K562 (cell line): ENCODE measurements at regions not wholly inside any gene's neighbourhood (a gene's known extent, or its start where the extent isn't known, plus 50 kb on each side); places are given as distances from the start of the nearest gene placed in this dataset.

Experiments used
- CBX5 ChIP-seq: IDR thresholded peaks from 2 replicates; pipeline ENCODE4 v1.6.1; 2014; ENCODE audit warnings: low read depth, borderline replicate concordance
- EHMT2 ChIP-seq: fragments of 450-650 bp; IDR thresholded peaks from 2 replicates; pipeline ENCODE4 v1.6.1; 2018; ENCODE audit warnings: antibody characterized with exemption
- FIP1L1 ChIP-seq: fragments of 200-400 bp; formaldehyde crosslinking; IDR thresholded peaks from 2 replicates; pipeline ENCODE4 v1.6.1; 2018; ENCODE audit warnings: mild to moderate bottlenecking, low read depth, low read length; ENCODE audit not compliant: poor library complexity, severe bottlenecking
- KAT2B ChIP-seq: IDR thresholded peaks from one replicate; pipeline ENCODE4 v1.6.1; 2012; ENCODE audit warnings: low read depth, mild to moderate bottlenecking, control low read depth, inconsistent platforms, low read length, moderate library complexity
- MEIS2 ChIP-seq: fragments of 450-650 bp; IDR thresholded peaks from 2 replicates; pipeline ENCODE4 v1.6.1; 2014; ENCODE audit warnings: mild to moderate bottlenecking; ENCODE audit not compliant: partially characterized antibody
- NFIC ChIP-seq: fragments of 450-650 bp; IDR thresholded peaks from 2 replicates; pipeline ENCODE4 v1.6.1; 2017; ENCODE audit warnings: mild to moderate bottlenecking, inconsistent platforms
- TF ChIP-seq, protein P1 (sequence below): fragments of 250-450 bp; sonication (Bioruptor Pico); IDR thresholded peaks from 2 replicates; pipeline ENCODE4 v1.5.0; 2020; ENCODE audit warnings: mild to moderate bottlenecking, borderline replicate concordance
- TF ChIP-seq, protein P2 (sequence below): sonication (generic); formaldehyde crosslinking; IDR thresholded peaks from 2 replicates; pipeline ENCODE4 v1.8.0; 2022; ENCODE audit warnings: missing genetic modification reagents, mild to moderate bottlenecking, borderline replicate concordance
- TF ChIP-seq, protein P3 (sequence below): IDR thresholded peaks from 3 replicates; pipeline ENCODE4 v1.6.1; 2011; ENCODE audit warnings: borderline replicate concordance, mild to moderate bottlenecking; ENCODE audit not compliant: insufficient read length, insufficient read depth
- TF ChIP-seq, protein P4 (sequence below): fragments of 250-450 bp; sonication (Bioruptor Pico); IDR thresholded peaks from 2 replicates; pipeline ENCODE4 v1.8.0; 2022; ENCODE audit warnings: inconsistent platforms, mild to moderate bottlenecking, moderate library complexity, borderline replicate concordance

DNA sequence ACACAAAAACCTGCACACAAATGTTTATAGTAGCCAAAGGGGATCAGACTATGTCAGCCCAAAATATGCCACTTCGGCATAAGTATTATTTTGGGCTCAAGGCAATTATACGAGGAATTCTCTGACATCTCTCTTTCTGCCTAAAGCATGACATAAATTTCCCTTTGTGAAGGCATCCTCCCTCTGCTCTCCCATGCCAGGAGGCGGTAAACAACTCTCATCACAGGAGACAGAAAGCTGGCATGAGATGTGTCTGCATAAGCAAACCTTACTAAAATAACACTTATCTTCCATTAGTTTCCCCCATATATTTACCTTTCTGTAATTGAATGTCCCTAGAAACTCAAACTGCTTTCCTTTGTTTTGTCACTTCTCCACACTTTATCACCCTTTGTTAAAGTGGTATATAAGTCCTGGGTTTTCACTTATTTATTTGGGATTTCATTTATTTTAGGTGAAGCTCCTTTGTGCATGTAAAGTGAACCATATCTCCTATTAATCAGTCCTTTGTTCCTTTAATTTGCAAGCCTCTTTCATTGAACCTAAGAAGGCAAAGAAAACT is 68.3 kb downstream of the LACC1 start (continued):
- TF ChIP-seq, protein P1, sequence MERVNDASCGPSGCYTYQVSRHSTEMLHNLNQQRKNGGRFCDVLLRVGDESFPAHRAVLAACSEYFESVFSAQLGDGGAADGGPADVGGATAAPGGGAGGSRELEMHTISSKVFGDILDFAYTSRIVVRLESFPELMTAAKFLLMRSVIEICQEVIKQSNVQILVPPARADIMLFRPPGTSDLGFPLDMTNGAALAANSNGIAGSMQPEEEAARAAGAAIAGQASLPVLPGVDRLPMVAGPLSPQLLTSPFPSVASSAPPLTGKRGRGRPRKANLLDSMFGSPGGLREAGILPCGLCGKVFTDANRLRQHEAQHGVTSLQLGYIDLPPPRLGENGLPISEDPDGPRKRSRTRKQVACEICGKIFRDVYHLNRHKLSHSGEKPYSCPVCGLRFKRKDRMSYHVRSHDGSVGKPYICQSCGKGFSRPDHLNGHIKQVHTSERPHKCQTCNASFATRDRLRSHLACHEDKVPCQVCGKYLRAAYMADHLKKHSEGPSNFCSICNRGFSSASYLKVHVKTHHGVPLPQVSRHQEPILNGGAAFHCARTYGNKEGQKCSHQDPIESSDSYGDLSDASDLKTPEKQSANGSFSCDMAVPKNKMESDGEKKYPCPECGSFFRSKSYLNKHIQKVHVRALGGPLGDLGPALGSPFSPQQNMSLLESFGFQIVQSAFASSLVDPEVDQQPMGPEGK (CRISPR knock-in tag) = no peak
- TF ChIP-seq EHMT2 = no peak
- TF ChIP-seq, protein P2, sequence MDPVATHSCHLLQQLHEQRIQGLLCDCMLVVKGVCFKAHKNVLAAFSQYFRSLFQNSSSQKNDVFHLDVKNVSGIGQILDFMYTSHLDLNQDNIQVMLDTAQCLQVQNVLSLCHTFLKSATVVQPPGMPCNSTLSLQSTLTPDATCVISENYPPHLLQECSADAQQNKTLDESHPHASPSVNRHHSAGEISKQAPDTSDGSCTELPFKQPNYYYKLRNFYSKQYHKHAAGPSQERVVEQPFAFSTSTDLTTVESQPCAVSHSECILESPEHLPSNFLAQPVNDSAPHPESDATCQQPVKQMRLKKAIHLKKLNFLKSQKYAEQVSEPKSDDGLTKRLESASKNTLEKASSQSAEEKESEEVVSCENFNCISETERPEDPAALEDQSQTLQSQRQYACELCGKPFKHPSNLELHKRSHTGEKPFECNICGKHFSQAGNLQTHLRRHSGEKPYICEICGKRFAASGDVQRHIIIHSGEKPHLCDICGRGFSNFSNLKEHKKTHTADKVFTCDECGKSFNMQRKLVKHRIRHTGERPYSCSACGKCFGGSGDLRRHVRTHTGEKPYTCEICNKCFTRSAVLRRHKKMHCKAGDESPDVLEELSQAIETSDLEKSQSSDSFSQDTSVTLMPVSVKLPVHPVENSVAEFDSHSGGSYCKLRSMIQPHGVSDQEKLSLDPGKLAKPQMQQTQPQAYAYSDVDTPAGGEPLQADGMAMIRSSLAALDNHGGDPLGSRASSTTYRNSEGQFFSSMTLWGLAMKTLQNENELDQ (CRISPR knock-in tag) = no peak
- TF ChIP-seq MEIS2 = no peak
- TF ChIP-seq, protein P3, sequence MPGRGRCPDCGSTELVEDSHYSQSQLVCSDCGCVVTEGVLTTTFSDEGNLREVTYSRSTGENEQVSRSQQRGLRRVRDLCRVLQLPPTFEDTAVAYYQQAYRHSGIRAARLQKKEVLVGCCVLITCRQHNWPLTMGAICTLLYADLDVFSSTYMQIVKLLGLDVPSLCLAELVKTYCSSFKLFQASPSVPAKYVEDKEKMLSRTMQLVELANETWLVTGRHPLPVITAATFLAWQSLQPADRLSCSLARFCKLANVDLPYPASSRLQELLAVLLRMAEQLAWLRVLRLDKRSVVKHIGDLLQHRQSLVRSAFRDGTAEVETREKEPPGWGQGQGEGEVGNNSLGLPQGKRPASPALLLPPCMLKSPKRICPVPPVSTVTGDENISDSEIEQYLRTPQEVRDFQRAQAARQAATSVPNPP = no peak
- TF ChIP-seq NFIC = no peak
- TF ChIP-seq, protein P4, sequence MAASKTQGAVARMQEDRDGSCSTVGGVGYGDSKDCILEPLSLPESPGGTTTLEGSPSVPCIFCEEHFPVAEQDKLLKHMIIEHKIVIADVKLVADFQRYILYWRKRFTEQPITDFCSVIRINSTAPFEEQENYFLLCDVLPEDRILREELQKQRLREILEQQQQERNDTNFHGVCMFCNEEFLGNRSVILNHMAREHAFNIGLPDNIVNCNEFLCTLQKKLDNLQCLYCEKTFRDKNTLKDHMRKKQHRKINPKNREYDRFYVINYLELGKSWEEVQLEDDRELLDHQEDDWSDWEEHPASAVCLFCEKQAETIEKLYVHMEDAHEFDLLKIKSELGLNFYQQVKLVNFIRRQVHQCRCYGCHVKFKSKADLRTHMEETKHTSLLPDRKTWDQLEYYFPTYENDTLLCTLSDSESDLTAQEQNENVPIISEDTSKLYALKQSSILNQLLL (CRISPR knock-in tag) = no peak
- TF ChIP-seq FIP1L1 = no peak
- TF ChIP-seq KAT2B = no peak
- TF ChIP-seq CBX5 = no peak
